H1 (cell line): ENCODE measurements at regions not wholly inside any gene's neighbourhood (a gene's known extent, or its start where the extent isn't known, plus 50 kb on each side); places are given as distances from the start of the nearest gene placed in this dataset.

Experiments
- CTCF ChIA-PET: fragments of 300-600 bp; sonication (Branson Sonifier 250); formaldehyde crosslinking; loops from one replicate; lab custom pipeline; 2021; ENCODE audit not compliant: partially characterized antibody; lab: Charles Lee
- POLR2A ChIA-PET: fragments of 300-600 bp; sonication (Branson Sonifier 250); formaldehyde crosslinking; loops from one replicate; lab custom pipeline; 2021; ENCODE audit warnings: inconsistent platforms; ENCODE audit not compliant: partially characterized antibody; lab: Charles Lee
- DNase-seq, 2 experiments: peaks; one replicate each; pipeline versions ENCODE4 v3.0.0 to v3.0.0-alpha.2; 2010 to 2022; ENCODE audit warnings: low spot score in 2 of 2, low read depth in 1 of 2, mixed read lengths in 1 of 2
- FAIRE-seq: peaks from 2 replicates; lab custom pipeline; 2011; peaks lifted over from hg19 to GRCh38; lab: Jason Lieb, UNC
- H2AFZ ChIP-seq: 2 replicates; pipeline ENCODE4 v1.8.1; 2012; ENCODE audit warnings: low read length, inconsistent platforms
- H2AK5ac ChIP-seq: 2 replicates; pipeline ENCODE4 v1.6.1; 2013; ENCODE audit warnings: low read depth, low read length
- H2BK120ac ChIP-seq: replicated peaks from 2 replicates; pipeline ENCODE3; 2013; ENCODE audit warnings: low read depth, low read length, inconsistent platforms
- H2BK12ac ChIP-seq: 2 replicates; pipeline ENCODE4 v1.6.1; 2013; ENCODE audit warnings: low read depth, low read length
- H2BK15ac ChIP-seq: 2 replicates; pipeline ENCODE4 v1.6.1; 2013; ENCODE audit warnings: low read length
- H2BK20ac ChIP-seq: 2 replicates; pipeline ENCODE4 v1.6.1; 2013; ENCODE audit warnings: low read length
- H2BK5ac ChIP-seq: 2 replicates; pipeline ENCODE4 v1.6.1; 2013; ENCODE audit warnings: low read depth, low read length
- H3K14ac ChIP-seq: 2 replicates; pipeline ENCODE4 v1.6.1; 2013; ENCODE audit warnings: inconsistent platforms; ENCODE audit not compliant: insufficient read length
- H3K18ac ChIP-seq: 2 replicates; pipeline ENCODE4 v1.6.1; 2013; ENCODE audit warnings: low read length; ENCODE audit errors: extremely low read depth
- H3K23ac ChIP-seq: 2 replicates; pipeline ENCODE4 v1.6.1; 2013; ENCODE audit warnings: inconsistent platforms; ENCODE audit not compliant: insufficient read length
- H3K23me2 ChIP-seq: 2 replicates; pipeline ENCODE4 v1.6.1; 2013; ENCODE audit warnings: low read depth, low read length
- H3K27ac ChIP-seq: 2 replicates; pipeline ENCODE4 v1.6.1; 2011; ENCODE audit warnings: low read depth, low read length, inconsistent platforms
- H3K27me3 ChIP-seq, 4 experiments: replicated peaks in 1 of 4; 1 replicate in 1 of 4; 2 replicates in 3 of 4; pipeline versions ENCODE4 v1.6.1 to v1.8.1; 2011 to 2013; ENCODE audit warnings: low read length in 3 of 4, mild to moderate bottlenecking in 3 of 4, inconsistent platforms in 2 of 4, mixed read lengths in 2 of 4, moderate library complexity in 1 of 4; ENCODE audit not compliant: control insufficient read depth in 3 of 4, insufficient read depth in 3 of 4; ENCODE audit errors: extremely low read depth in 1 of 4
- H3K36me3 ChIP-seq, 4 experiments: 2 replicates each; pipeline versions ENCODE4 v1.6.1 to v1.8.1; 2011 to 2013; ENCODE audit warnings: mild to moderate bottlenecking in 4 of 4, low read length in 3 of 4, moderate library complexity in 2 of 4, control low read depth in 1 of 4, inconsistent platforms in 1 of 4; ENCODE audit not compliant: insufficient read depth in 4 of 4, control insufficient read depth in 2 of 4
- H3K4ac ChIP-seq: replicated peaks from 2 replicates; pipeline ENCODE3; 2013; ENCODE audit warnings: low read length, low read depth, mixed read lengths, inconsistent platforms; ENCODE audit not compliant: insufficient read length
- H3K4me1 ChIP-seq, 4 experiments: replicated peaks in 1 of 4; 1 replicate in 1 of 4; 2 replicates in 3 of 4; pipeline versions ENCODE4 v1.6.1 to v1.8.1; 2011 to 2013; ENCODE audit warnings: low read length in 3 of 4, inconsistent platforms in 2 of 4, mixed read lengths in 1 of 4; ENCODE audit not compliant: insufficient read depth in 4 of 4, control insufficient read depth in 3 of 4
- H3K4me2 ChIP-seq, 2 experiments: 2 replicates each; pipeline versions ENCODE4 v1.6.1 to v1.8.1; 2011 to 2013; ENCODE audit warnings: low read depth in 2 of 2, low read length in 2 of 2, control low read depth in 1 of 2, inconsistent platforms in 1 of 2, mild to moderate bottlenecking in 1 of 2; ENCODE audit not compliant: insufficient read depth in 1 of 2
- H3K4me3 ChIP-seq, 4 experiments: fragments of 200-600, 300-600 bp in 1 of 4; sonication (generic), shearing (Covaris generic), sonication (Bioruptor Twin) in 1 of 4; 2 replicates each; pipeline versions ENCODE4 v1.5.1 to v1.8.1; 2011 to 2016; ENCODE audit warnings: low read length in 4 of 4, low read depth in 3 of 4, control low read depth in 2 of 4, inconsistent platforms in 2 of 4, mild to moderate bottlenecking in 2 of 4, mixed read lengths in 1 of 4, moderate library complexity in 1 of 4; ENCODE audit not compliant: insufficient read depth in 2 of 4; ENCODE audit errors: extremely low read depth in 1 of 4
- H3K56ac ChIP-seq: replicated peaks from 2 replicates; pipeline ENCODE3; 2013; ENCODE audit warnings: low read depth, mild to moderate bottlenecking, mixed read lengths, low read length, inconsistent platforms; ENCODE audit not compliant: insufficient read length
- H3K79me1 ChIP-seq: 2 replicates; pipeline ENCODE4 v1.6.1; 2013; ENCODE audit warnings: low read depth, low read length, control low read depth
- H3K79me2 ChIP-seq, 2 experiments: 2 replicates each; pipeline versions ENCODE4 v1.6.1 to v1.8.1; 2012 to 2013; ENCODE audit warnings: low read length in 2 of 2, mild to moderate bottlenecking in 2 of 2, inconsistent platforms in 1 of 2; ENCODE audit not compliant: insufficient read depth in 2 of 2, control insufficient read depth in 1 of 2
- H3K9ac ChIP-seq, 4 experiments: replicated peaks in 1 of 4; 1 replicate in 1 of 4; 2 replicates in 3 of 4; pipeline versions ENCODE4 v1.6.1 to v1.8.1; 2011 to 2013; ENCODE audit warnings: low read depth in 3 of 4, low read length in 3 of 4, control low read depth in 2 of 4, mild to moderate bottlenecking in 2 of 4, moderate library complexity in 2 of 4, inconsistent platforms in 1 of 4; ENCODE audit errors: extremely low read depth in 1 of 4
- H3K9me3 ChIP-seq, 2 experiments: 2 replicates each; pipeline versions ENCODE4 v1.6.1 to v1.8.1; 2012 to 2013; ENCODE audit warnings: mild to moderate bottlenecking in 2 of 2, moderate library complexity in 2 of 2, control low read depth in 1 of 2, inconsistent platforms in 1 of 2, low read depth in 1 of 2, low read length in 1 of 2, mixed read lengths in 1 of 2; ENCODE audit not compliant: insufficient read depth in 2 of 2
- H4K20me1 ChIP-seq, 2 experiments: replicated peaks in 1 of 2; 2 replicates each; pipeline versions ENCODE3 to v1.8.1; 2011 to 2013; ENCODE audit warnings: inconsistent platforms in 2 of 2, low read length in 2 of 2, mild to moderate bottlenecking in 1 of 2; ENCODE audit not compliant: insufficient read depth in 2 of 2, control insufficient read depth in 1 of 2
- H4K5ac ChIP-seq: 2 replicates; pipeline ENCODE4 v1.6.1; 2013; ENCODE audit warnings: low read length, low read depth, mixed read lengths, inconsistent platforms; ENCODE audit not compliant: insufficient read length
- H4K8ac ChIP-seq: 2 replicates; pipeline ENCODE4 v1.8.0; 2013; ENCODE audit warnings: mild to moderate bottlenecking, moderate library complexity, low read length, inconsistent platforms; ENCODE audit not compliant: insufficient read depth; ENCODE audit errors: extremely low read depth
- H4K91ac ChIP-seq: replicated peaks from 2 replicates; pipeline ENCODE3; 2013; ENCODE audit warnings: low read length, mixed read lengths, inconsistent platforms; ENCODE audit not compliant: insufficient read length
- ASH2L ChIP-seq: fragments of 200-600, 300-600 bp; sonication (generic); IDR thresholded peaks from one replicate; pipeline ENCODE4 v1.7.1; 2017; ENCODE audit warnings: low read length
- BCL11A ChIP-seq, 2 experiments: IDR thresholded peaks; one replicate each; pipeline ENCODE4 v1.6.1; 2011; ENCODE audit warnings: low read depth in 2 of 2, low read length in 2 of 2, mild to moderate bottlenecking in 2 of 2
- CTBP2 ChIP-seq: IDR thresholded peaks from 2 replicates; pipeline ENCODE4 v1.7.0; 2011; ENCODE audit warnings: borderline replicate concordance, mild to moderate bottlenecking, moderate library complexity, mixed read lengths, low read length; ENCODE audit not compliant: insufficient read depth, insufficient read length
- CTCF ChIP-seq, 3 experiments: IDR thresholded peaks; 1 replicate in 2 of 3; 2 replicates in 1 of 3; pipeline versions ENCODE4 v1.5.1 to v1.6.1; 2011; ENCODE audit warnings: low read length in 3 of 3, mild to moderate bottlenecking in 3 of 3, inconsistent platforms in 2 of 3, low read depth in 1 of 3, moderate library complexity in 1 of 3; ENCODE audit not compliant: insufficient read depth in 1 of 3; ENCODE audit errors: control extremely low read depth in 1 of 3
- FOSL1 ChIP-seq: IDR thresholded peaks from 2 replicates; pipeline ENCODE4 v1.6.1; 2011; ENCODE audit warnings: mild to moderate bottlenecking, low read depth, low read length, moderate library complexity; ENCODE audit not compliant: insufficient read depth
- GTF2F1 ChIP-seq: IDR thresholded peaks from 2 replicates; pipeline ENCODE4 v1.6.1; 2012; ENCODE audit warnings: low read depth, low read length, improper control_type of control experiment, borderline replicate concordance
- KDM4A ChIP-seq: IDR thresholded peaks from one replicate; pipeline ENCODE4 v1.7.1; 2012; ENCODE audit warnings: low read depth, mild to moderate bottlenecking, moderate library complexity, low read length, inconsistent platforms; ENCODE audit not compliant: severe bottlenecking
- NANOG ChIP-seq: IDR thresholded peaks from 2 replicates; pipeline ENCODE4 v1.6.1; 2011; ENCODE audit warnings: low read length, low read depth, mild to moderate bottlenecking, inconsistent platforms; ENCODE audit not compliant: insufficient read depth, poor library complexity, severe bottlenecking
- SP2 ChIP-seq: IDR thresholded peaks from 2 replicates; pipeline ENCODE4 v1.6.1; 2012; ENCODE audit warnings: mild to moderate bottlenecking, low read length, inconsistent platforms
- TAF1 ChIP-seq: IDR thresholded peaks from 2 replicates; pipeline ENCODE4 v1.6.1; 2011; ENCODE audit warnings: mild to moderate bottlenecking, low read depth, low read length
- TCF12 ChIP-seq: IDR thresholded peaks from 2 replicates; pipeline ENCODE4 v1.6.1; 2011; ENCODE audit warnings: low read depth, mild to moderate bottlenecking, low read length
- TEAD4 ChIP-seq: IDR thresholded peaks from 2 replicates; pipeline ENCODE4 v1.6.1; 2012; ENCODE audit warnings: low read depth, low read length, inconsistent platforms, mixed read lengths
- ZNF274 ChIP-seq: IDR thresholded peaks from 2 replicates; pipeline ENCODE4 v1.7.0; 2012; ENCODE audit warnings: low read length, borderline replicate concordance; ENCODE audit errors: extremely low read depth
- WGBS, 2 experiments: shearing (Covaris generic) in 1 of 2; methylation state at CpG; one replicate each; pipeline versions ENCODE4 v1.1.6 to v1.1.7; 2013 to 2015; ENCODE audit warnings: low lambda C conversion rate in 2 of 2, mixed read lengths in 2 of 2, inconsistent platforms in 1 of 2, low coverage in 1 of 2, missing lambda C conversion rate in 1 of 2; ENCODE audit not compliant: insufficient replicate concordance in 2 of 2, insufficient coverage in 1 of 2, insufficient read length in 1 of 2; ENCODE audit errors: extremely low coverage in 1 of 2, missing lambda C conversion rate in 1 of 2; 5-methylcytosine and 5-hydroxymethylcytosine counted together

- Histone ChIP-seq H3K79me1 (no peaks in the 10 kb centered on the region), H3K4me3 (no peak overlapping the region), H2BK15ac (no peak overlapping the region), H3K56ac (no peak overlapping the region), H3K27ac (no peak overlapping the region), H3K36me3 (no peaks in the 10 kb centered on the region), H3K18ac (no peak overlapping the region), H2BK20ac (no peak overlapping the region), H3K9me3 (no peaks in the 10 kb centered on the region), H3K4me2 (no peak overlapping the region), H2AFZ (peak overlapping the region; percentile 32; the same call in 1 of the 2 replicates), H3K23ac (no peak overlapping the region), H4K5ac (no peak overlapping the region), H4K8ac (no peak overlapping the region), H4K91ac (no peak overlapping the region), H3K79me2 (no peaks in the 10 kb centered on the region), H4K20me1 (no peaks in the 10 kb centered on the region), H3K4ac (no peak overlapping the region), H3K14ac (no peak overlapping the region), H2BK12ac (no peak overlapping the region), H3K9ac (no peak overlapping the region), H3K23me2 (no peaks in the 10 kb centered on the region), H3K4me1 (no peaks in the 10 kb centered on the region), H3K27me3 (no peaks in the 10 kb centered on the region), H2AK5ac (no peak overlapping the region), H2BK120ac (no peak overlapping the region), H2BK5ac (no peak overlapping the region)
- 86% methylated on average over 6 of the region's 6 CpGs; no CpG with 5 or more reads in 1 of the 2 experiments for WGBS, 2 experiments
- CTCF ChIA-PET = interaction anchor here (1.9 kb wide), 1 partner anchor 26 kb away, joined by 4 read pairs; no protein-coding TSS in a partner anchor
- FAIRE-seq = no peak
- no peak for DNase-seq
- POLR2A ChIA-PET = no interaction called here
- TF ChIP-seq GTF2F1 (no peak), CTCF (IDR thresholded peaks at IDR 0.05; ENCODE audit: control extremely low read depth in 1 of 3, insufficient read depth in 1 of 3, low read depth in 1 of 3, low read length in 3 of 3) (no peak), NANOG (no peak), TEAD4 (no peak), ZNF274 (no peak), KDM4A (no peak), TAF1 (no peak), SP2 (no peak), BCL11A (IDR thresholded peaks at IDR 0.05; ENCODE audit: low read depth in 2 of 2, low read length in 2 of 2) (no peak), ASH2L (no peak), TCF12 (no peak), CTBP2 (no peak), FOSL1 (no peak)
These were observed 650.0 kb downstream of the FLRT2 start for GRCh38 chr14:86179980-86180379.
